Astrocyte (in vitro differentiated cells and primary cell): ENCODE measurements at regions not wholly inside any gene's neighbourhood (a gene's known extent, or its start where the extent isn't known, plus 50 kb on each side); places are given as distances from the start of the nearest gene placed in this dataset.

Experiments
- CTCF ChIP-seq: IDR thresholded peaks from 2 replicates; pipeline ENCODE4 v1.5.1; 2011; ENCODE audit warnings: low read depth, mild to moderate bottlenecking, inconsistent platforms, low read length, moderate library complexity; ENCODE audit not compliant: insufficient read depth
- EZH2 ChIP-seq: IDR thresholded peaks from 2 replicates; pipeline ENCODE4 v1.6.1; 2012; ENCODE audit warnings: mild to moderate bottlenecking, low read length, inconsistent platforms; ENCODE audit not compliant: insufficient read depth

GRCh38 chr16:61214780-61215179, 821.5 kb downstream of the CDH8 start:
- TF ChIP-seq CTCF (no peak), EZH2 (no peak)
